HCT116 (cell line): ENCODE measurements at regions not wholly inside any gene's neighbourhood (a gene's known extent, or its start where the extent isn't known, plus 50 kb on each side); places are given as distances from the start of the nearest gene placed in this dataset.

Source experiments
- EZH2 ChIP-seq: fragments of 200-600 bp; sonication (generic); IDR thresholded peaks from 2 replicates; pipeline ENCODE4 v1.6.1; 2017; ENCODE audit warnings: antibody characterized with exemption, mixed run types
- EZH2phosphoT487 ChIP-seq: fragments of 200-600 bp; IDR thresholded peaks from 2 replicates; pipeline ENCODE4 v1.6.1; 2018; ENCODE audit warnings: antibody characterized with exemption, borderline replicate concordance
- POLR2A ChIP-seq: IDR thresholded peaks from 2 replicates; pipeline ENCODE4 v1.7.0; 2011; ENCODE audit warnings: borderline replicate concordance; ENCODE audit not compliant: insufficient read depth, insufficient read length; ENCODE audit errors: extremely low read depth
- YY1 ChIP-seq: IDR thresholded peaks from 2 replicates; pipeline ENCODE4 v1.6.1; 2011; ENCODE audit warnings: low read length, low read depth, moderate library complexity, mild to moderate bottlenecking; ENCODE audit not compliant: insufficient replicate concordance; ENCODE audit errors: extremely low read depth
- ZNF274 ChIP-seq: fragments of 200-500 bp; sonication (Bioruptor generic); IDR thresholded peaks from 2 replicates; pipeline ENCODE4 v1.6.1; 2014; ENCODE audit warnings: mild to moderate bottlenecking, low read depth, low read length, inconsistent platforms
- TF ChIP-seq, protein P1 (sequence below): IDR thresholded peaks from 2 replicates; pipeline ENCODE4 v1.6.1; 2012
- TF ChIP-seq, protein P2 (sequence below), 3 experiments: fragments of 200-600 bp in 1 of 3; sonication (generic) in 1 of 3; IDR thresholded peaks in 2 of 3; conservative IDR thresholded peaks in 1 of 3; 2 replicates each; pipeline ENCODE4 v1.5.1; 2012 to 2017; ENCODE audit warnings: low read depth in 2 of 3, low read length in 2 of 3, antibody characterized with exemption in 1 of 3, borderline replicate concordance in 1 of 3, control low read depth in 1 of 3, mild to moderate bottlenecking in 1 of 3, mixed read lengths in 1 of 3, mixed run types in 1 of 3, moderate library complexity in 1 of 3; ENCODE audit not compliant: insufficient read depth in 1 of 3
- TF ChIP-seq, protein P3 (sequence below): IDR thresholded peaks from 2 replicates; pipeline ENCODE4 v1.6.1; 2011; ENCODE audit warnings: mild to moderate bottlenecking, low read length, moderate library complexity; ENCODE audit not compliant: insufficient replicate concordance; ENCODE audit errors: extremely low read depth

DNA sequence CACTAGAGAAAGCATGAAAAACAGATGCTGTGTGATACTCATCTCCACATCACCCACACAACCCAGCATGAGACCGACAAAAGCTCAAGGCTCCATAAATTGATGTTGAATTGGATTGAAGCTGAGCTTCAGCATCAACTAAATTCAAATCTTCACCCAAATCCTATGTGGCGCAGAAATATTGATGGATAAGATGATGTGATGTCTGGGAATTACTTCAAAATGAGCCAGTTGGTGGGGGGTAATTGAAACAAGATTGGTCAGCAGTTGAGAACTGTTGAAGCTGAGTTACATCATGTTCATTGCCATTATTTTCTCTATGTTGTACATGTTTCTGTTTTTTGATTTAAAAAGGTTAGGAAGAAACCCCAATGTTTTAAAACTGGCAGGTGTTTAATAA is 166.5 kb upstream of the STS start:
- TF ChIP-seq, protein P1, sequence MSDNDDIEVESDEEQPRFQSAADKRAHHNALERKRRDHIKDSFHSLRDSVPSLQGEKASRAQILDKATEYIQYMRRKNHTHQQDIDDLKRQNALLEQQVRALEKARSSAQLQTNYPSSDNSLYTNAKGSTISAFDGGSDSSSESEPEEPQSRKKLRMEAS, result no peak
- TF ChIP-seq, protein P2, sequence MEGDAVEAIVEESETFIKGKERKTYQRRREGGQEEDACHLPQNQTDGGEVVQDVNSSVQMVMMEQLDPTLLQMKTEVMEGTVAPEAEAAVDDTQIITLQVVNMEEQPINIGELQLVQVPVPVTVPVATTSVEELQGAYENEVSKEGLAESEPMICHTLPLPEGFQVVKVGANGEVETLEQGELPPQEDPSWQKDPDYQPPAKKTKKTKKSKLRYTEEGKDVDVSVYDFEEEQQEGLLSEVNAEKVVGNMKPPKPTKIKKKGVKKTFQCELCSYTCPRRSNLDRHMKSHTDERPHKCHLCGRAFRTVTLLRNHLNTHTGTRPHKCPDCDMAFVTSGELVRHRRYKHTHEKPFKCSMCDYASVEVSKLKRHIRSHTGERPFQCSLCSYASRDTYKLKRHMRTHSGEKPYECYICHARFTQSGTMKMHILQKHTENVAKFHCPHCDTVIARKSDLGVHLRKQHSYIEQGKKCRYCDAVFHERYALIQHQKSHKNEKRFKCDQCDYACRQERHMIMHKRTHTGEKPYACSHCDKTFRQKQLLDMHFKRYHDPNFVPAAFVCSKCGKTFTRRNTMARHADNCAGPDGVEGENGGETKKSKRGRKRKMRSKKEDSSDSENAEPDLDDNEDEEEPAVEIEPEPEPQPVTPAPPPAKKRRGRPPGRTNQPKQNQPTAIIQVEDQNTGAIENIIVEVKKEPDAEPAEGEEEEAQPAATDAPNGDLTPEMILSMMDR (IDR thresholded peaks at IDR 0.05 in 2 of 3, conservative IDR thresholded peaks at IDR 0.05 in 1 of 3; ENCODE audit: borderline replicate concordance in 1 of 3, insufficient read depth in 1 of 3, low read depth in 2 of 3, low read length in 2 of 3), result no peak
- TF ChIP-seq EZH2, result no peak
- TF ChIP-seq POLR2A, result no peak
- TF ChIP-seq ZNF274, result no peak
- TF ChIP-seq, protein P3, sequence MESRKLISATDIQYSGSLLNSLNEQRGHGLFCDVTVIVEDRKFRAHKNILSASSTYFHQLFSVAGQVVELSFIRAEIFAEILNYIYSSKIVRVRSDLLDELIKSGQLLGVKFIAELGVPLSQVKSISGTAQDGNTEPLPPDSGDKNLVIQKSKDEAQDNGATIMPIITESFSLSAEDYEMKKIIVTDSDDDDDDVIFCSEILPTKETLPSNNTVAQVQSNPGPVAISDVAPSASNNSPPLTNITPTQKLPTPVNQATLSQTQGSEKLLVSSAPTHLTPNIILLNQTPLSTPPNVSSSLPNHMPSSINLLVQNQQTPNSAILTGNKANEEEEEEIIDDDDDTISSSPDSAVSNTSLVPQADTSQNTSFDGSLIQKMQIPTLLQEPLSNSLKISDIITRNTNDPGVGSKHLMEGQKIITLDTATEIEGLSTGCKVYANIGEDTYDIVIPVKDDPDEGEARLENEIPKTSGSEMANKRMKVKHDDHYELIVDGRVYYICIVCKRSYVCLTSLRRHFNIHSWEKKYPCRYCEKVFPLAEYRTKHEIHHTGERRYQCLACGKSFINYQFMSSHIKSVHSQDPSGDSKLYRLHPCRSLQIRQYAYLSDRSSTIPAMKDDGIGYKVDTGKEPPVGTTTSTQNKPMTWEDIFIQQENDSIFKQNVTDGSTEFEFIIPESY, result no peak
- TF ChIP-seq YY1, result no peak
- no peak for TF ChIP-seq EZH2phosphoT487
